ENCODE measurements at regions not wholly inside any gene's neighbourhood (a gene's known extent, or its start where the extent isn't known, plus 50 kb on each side); places are given as distances from the start of the nearest gene placed in this dataset.

DNA sequence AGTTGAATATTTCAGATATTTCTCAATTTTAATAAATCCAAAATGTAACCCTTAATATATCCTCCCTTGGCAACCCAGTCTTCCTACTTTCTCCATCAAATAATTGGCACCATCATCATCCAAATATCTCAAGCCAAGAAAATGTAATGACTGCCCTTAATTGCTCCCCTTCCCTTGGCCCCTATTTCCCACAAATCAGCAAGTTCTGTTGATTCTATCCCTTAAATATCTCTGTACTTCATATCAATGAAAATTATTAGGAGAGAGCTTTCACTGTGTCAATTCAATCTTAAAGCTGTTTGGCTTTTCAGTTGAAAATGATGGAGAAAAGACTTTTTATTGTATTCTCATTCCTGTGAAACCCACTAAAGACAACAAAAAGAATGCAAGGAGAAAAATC is 349.8 kb downstream of the HINT1 start:
- Histone ChIP-seq H3K27ac (no peak overlapping the region), H3K4me1 (replicated peaks in 1 of 2) (no peaks in the 10 kb centered on the region), H3K36me3 (replicated peaks in 1 of 2) (no peaks in the 10 kb centered on the region), H3K4me3 (no peak overlapping the region), H3K27me3 (no peaks in the 10 kb centered on the region), H3K9me3 (replicated peaks in 1 of 3) (no peaks in the 10 kb centered on the region)
- DNase-seq: no peak
- TF ChIP-seq POLR2A (IDR thresholded peaks at IDR 0.05): no peak
- TF ChIP-seq, protein P1, sequence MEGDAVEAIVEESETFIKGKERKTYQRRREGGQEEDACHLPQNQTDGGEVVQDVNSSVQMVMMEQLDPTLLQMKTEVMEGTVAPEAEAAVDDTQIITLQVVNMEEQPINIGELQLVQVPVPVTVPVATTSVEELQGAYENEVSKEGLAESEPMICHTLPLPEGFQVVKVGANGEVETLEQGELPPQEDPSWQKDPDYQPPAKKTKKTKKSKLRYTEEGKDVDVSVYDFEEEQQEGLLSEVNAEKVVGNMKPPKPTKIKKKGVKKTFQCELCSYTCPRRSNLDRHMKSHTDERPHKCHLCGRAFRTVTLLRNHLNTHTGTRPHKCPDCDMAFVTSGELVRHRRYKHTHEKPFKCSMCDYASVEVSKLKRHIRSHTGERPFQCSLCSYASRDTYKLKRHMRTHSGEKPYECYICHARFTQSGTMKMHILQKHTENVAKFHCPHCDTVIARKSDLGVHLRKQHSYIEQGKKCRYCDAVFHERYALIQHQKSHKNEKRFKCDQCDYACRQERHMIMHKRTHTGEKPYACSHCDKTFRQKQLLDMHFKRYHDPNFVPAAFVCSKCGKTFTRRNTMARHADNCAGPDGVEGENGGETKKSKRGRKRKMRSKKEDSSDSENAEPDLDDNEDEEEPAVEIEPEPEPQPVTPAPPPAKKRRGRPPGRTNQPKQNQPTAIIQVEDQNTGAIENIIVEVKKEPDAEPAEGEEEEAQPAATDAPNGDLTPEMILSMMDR (IDR thresholded peaks at IDR 0.05): no peak
- intact Hi-C loops (cut with DNase I): no loop called here

DNA sequence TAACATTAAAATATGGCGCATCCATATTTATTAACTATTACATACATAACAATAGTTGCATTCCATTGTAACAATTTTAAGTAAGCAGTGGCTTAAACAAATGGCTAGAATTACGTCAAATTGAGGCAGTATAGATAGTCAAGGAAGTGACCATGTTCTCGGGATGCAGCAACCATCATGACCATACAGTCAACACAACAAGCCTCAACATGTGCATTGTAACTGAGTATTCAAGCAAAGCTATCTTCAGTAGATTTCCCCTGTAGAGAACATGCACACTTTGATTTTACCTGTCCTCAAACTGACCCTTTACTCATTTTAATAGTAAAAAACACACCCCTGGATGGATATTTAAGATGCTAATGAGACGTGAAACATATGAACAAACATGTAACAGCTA is 356.4 kb downstream of the HINT1 start:
- Histone ChIP-seq H3K4me1 (replicated peaks in 1 of 2) (no peaks in the 10 kb centered on the region), H3K9me3 (replicated peaks in 1 of 3) (no peaks in the 10 kb centered on the region), H3K27ac (no peak overlapping the region), H3K4me3 (no peak overlapping the region), H3K27me3 (no peaks in the 10 kb centered on the region), H3K36me3 (replicated peaks in 1 of 2) (no peaks in the 10 kb centered on the region)
- TF ChIP-seq, protein P1 (IDR thresholded peaks at IDR 0.05): no peak
- no peak for TF ChIP-seq POLR2A (IDR thresholded peaks at IDR 0.05)
- intact Hi-C loops (cut with DNase I): no loop called here
- 78 to 88% (median 83%) methylated on average over 4 of the region's 4 CpGs for WGBS, 4 donors
- no peak for DNase-seq

DNA sequence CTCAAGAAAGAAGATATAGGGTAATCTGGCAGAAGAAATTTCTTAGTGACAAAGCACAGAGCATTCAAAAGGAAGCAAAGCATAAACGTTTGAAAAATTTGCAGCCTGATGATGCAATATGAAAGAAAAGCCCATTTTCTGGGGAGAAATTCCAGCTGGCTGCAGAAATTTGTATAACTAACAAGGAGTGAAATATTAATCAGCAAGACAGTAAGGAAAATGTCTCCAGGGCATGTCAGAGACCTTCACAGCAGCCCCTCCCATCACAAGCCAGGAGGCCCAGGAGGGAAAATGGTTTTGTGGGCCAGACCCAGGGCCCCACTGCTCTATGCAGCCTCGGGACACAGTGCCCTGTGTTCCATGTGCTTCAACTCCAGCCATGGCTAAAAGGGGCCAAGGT is 359.4 kb downstream of the HINT1 start:
- intact Hi-C loops (cut with DNase I): no loop called here
- H3K4me1 ChIP-seq (replicated peaks in 1 of 2): no peaks in the 10 kb centered on the region
- H3K36me3 ChIP-seq (replicated peaks in 1 of 2): no peaks in the 10 kb centered on the region
- no peaks in the 10 kb centered on the region for H3K9me3 ChIP-seq (replicated peaks in 1 of 3)
- DNase-seq: no peak
- 20 to 44% (median 40%) methylated on average over 2 of the region's 2 CpGs for WGBS, 4 donors
- no peak overlapping the region for H3K27ac ChIP-seq
- no peak overlapping the region for H3K4me3 ChIP-seq
- TF ChIP-seq POLR2A (IDR thresholded peaks at IDR 0.05): no peak
- TF ChIP-seq, protein P1 (IDR thresholded peaks at IDR 0.05): no peak
- no peaks in the 10 kb centered on the region for H3K27me3 ChIP-seq

DNA sequence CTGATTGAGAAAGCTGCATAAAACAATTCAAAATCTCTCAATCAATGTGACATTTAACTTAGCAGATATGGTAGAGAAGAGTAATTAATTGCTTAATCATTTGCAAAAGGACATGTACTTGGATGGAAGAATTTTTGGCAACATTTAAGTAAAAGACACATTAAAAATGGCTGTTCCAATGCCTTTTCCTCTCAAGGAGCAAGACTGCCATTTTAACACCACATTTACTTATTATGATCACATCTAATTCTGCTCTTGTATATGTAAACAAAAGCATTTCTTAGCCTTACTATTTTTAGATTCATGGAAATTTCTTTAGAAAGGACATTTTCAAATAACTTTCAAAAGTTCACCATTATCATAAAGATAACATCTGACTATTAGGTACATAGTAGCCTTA is 360.0 kb downstream of the HINT1 start:
- H3K9me3 ChIP-seq (replicated peaks in 1 of 3): no peaks in the 10 kb centered on the region
- H3K27me3 ChIP-seq: no peaks in the 10 kb centered on the region
- intact Hi-C loops (cut with DNase I): no loop called here
- no peaks in the 10 kb centered on the region for H3K36me3 ChIP-seq (replicated peaks in 1 of 2)
- no peak overlapping the region for H3K27ac ChIP-seq
- no peak for DNase-seq
- H3K4me1 ChIP-seq (replicated peaks in 1 of 2): no peaks in the 10 kb centered on the region
- H3K4me3 ChIP-seq: no peak overlapping the region
- no peak for TF ChIP-seq POLR2A (IDR thresholded peaks at IDR 0.05)
- TF ChIP-seq, protein P1 (IDR thresholded peaks at IDR 0.05): no peak
